GOT3 (cell line): ENCODE measurements at regions not wholly inside any gene's neighbourhood (a gene's known extent, or its start where the extent isn't known, plus 50 kb on each side); places are given as distances from the start of the nearest gene placed in this dataset.

Experiments
- DNase-seq: peaks from one replicate; lab custom pipeline; 2025; ENCODE audit warnings: mixed read lengths; lab: John Stamatoyannopoulos, UW

DNA sequence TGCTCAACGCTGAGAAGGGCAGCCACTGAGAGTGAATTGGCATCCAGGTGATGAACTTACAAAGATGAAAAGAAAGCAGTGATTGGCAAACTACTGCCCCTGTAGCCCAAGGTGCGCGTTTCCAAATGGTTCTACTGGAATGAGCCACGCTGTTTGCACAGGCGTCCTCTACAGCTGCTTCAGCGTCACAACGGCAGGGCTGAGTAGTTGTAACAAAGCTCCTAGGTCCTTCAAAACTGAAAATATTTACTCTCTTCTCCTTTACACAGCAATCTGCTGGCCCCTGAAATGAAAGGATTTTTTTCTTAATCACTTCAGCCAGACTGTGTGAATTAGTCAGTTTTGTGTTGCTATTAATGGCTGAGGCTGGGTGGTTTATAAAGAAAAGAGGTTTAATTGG is 107.2 kb upstream of the FOXF1 start:
- DNase-seq = no peak

DNA sequence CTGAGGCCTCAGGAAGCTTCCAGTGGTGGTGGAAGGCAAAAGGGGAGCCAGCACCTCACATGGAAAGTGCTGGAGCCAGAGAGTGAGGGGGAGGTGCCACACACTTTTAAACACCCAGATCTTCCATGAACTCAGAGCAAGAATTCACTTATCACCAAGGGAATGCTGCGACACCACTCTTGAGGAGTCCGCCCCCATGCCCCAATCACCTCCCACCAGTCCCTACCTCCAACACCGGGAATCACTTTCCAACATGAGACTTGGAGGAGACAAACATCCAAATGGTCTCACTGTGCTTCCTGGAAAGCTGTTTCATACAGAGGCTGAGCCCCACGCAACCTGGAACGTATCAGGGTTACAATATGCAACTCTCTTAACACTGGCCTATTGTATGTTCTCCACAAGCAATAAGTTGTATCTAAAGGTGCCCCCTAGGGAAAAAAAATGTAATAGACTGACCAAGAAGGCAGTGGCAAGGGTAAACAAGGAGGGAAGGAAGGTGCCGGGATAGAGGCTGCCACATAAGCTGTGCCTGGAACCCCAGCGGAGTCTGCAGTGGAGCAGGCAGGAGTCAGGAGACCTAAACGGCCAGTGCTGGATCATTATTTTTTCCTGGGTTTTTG is 106.7 kb upstream of the FOXF1 start:
- DNase-seq = no peak

DNA sequence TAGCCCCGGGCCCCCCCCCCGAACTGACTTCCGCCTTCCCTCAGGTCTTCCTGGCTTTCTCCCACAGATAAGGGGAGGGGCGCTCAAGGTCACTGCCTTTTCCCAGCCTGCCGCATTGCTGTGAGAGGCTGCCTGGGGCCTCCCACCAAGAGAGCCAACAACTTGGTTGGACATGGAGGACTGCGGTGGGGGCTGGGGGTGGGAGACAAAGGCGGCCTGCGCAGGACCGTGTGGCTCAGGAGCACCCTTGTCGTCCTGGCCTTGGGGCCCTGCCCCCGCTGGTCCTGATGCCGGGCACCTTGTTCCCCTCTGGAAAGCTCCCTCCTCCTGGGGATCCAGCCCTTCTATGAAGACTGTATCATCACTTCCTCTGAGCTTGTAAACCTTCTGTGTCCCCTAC is 105.6 kb upstream of the FOXF1 start:
- DNase-seq = no peak

DNA sequence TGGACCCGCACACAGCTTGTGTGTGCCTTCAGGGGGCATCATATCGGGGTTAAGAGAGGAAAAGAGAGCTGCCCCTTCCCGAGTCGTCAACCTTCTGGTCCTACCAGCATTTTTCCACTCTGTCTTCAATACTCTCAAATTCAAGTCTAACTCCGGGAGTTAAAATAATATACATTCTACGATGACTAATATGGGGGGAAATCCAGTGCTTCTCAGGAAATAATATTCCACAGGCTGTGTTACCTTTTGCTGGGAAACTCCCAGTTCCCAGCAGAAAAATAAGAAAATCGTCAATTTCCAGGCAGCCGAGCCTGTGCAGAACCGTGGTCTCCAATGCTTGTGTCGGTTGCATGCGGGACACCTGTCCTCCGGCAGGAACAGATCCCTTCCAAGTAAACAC is 105.0 kb upstream of the FOXF1 start:
- DNase-seq = no peak

DNA sequence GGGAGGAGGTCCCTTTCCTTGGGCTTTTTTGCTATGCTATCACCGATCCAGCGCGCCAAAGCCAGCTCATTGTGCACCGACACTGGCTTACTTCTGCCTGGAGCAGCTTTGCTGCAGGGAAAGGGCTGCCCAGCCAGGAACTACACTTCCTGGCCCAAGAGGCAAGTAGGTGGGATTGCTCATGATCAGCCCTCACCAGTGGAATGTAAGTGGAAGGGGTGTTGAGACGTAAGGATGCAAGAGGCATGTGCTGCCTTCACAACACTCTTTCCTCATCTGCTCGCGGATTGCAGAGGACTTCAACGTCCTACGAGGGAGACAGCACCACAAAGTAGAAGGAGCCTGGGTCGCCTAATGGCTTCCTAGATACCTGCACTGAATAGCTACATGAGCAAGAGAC is 104.3 kb upstream of the FOXF1 start:
- DNase-seq = no peak

DNA sequence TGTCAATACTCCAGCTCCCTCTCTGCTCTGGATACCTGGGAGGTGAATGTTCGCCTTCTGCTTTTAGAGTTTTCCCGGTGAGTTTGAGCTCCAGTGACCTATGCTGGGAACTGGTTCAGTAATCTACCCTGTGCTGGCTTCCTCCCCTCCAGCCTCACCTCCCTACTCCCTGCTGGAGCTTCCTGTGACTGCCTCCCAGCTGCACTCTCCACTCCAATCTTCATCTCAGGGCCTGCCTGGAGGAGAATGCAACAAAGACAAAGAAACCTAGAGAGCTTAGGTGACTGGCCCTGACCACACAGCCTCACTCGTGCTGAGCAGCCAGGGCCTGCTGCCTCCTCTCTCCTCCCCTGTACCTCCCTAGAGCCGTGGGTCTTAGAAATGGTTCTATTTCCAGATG is 101.6 kb upstream of the FOXF1 start:
- DNase-seq = no peak

DNA sequence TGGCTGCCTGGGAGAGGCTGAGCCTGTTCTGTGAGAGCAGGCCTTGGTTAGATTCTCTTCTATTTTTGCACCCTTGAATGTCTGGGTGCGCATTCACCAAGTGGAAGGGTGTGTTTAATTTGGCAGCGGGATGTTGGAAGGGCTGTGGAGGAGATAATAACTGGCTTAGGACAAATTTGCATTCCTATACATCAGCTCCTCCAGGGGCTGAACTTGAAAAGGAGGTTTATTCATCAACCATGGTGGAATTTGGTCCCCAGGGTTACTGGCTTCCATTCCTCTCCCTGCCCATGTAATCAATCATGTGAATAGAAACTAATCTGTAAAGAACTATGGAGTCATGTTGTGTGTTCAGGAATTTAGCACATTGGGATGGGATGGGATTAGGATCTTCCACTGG is 100.2 kb upstream of the FOXF1 start:
- no peak for DNase-seq

DNA sequence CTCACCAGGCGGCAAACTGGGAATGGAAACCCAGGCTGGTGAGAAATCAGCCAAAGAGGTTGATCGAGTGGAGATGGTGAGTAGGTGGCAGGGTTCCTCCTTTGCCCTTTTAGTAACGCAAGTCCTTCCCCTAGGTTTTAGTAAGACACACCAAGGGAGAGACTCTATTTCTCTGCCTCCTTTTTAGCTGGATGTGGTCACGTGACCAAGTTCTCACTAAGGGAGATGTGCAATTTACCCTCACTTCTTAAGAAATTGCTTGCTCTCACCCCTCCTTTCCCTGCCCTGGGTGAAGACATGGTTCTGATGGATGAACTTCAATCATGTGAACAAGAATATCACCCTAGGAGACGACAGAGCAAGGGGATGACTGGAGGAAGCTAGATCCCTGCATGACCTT is 99.8 kb upstream of the FOXF1 start:
- no peak for DNase-seq

DNA sequence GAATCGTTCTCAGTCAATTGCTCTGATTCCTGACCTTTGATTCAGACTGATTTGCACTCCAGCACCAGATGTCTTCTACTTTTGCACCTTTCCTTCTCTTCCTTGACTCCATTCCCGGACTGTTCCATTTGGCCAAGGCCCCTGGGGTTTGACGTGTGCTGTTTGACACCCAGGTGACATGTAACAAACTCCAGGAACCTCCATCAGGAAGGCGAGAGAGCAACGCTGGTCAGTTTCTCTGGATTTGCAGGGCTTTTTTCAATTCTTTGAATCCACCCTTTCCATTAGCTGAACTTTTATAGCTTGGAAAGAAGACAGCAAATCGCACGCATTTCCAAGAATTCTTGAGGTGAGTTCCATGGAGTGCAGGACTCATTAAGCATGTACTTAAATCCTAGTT is 98.4 kb upstream of the FOXF1 start:
- DNase-seq = no peak

DNA sequence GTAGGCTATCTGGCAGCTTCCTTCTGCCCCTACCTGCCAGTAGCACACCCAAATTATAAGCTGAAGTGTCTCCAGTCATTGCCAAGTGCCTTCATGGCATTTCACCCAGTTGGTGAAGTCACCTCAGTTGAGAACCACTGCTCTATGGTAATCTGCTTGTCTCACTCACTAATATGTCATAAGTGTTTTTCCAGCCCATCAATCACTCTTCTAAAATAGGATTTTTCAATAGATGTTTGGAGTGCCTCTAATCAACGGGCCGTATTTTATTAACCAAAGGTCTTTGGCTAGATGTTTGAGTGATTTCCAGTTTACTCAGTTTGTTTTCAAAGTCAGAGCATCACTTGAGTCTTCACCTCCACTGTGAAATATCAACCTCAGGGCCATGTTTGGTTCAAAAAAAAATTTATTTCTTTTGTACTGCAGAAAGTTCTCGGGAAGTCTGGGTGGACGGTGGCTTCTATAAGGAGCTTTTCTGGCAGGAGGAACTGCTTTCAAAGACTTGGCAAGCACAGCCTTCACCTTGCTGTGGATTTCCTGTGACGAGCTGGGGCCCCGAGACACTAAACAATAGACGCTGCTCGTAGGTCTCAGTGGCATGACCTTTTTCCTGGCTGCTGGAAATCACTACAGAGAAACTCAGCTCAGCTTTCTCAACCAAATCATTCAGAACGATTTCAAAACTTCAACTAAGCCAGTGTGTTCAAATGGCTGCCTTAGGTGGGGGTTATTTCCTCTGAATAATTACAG is 95.2 kb upstream of the FOXF1 start:
- DNase-seq = no peak

DNA sequence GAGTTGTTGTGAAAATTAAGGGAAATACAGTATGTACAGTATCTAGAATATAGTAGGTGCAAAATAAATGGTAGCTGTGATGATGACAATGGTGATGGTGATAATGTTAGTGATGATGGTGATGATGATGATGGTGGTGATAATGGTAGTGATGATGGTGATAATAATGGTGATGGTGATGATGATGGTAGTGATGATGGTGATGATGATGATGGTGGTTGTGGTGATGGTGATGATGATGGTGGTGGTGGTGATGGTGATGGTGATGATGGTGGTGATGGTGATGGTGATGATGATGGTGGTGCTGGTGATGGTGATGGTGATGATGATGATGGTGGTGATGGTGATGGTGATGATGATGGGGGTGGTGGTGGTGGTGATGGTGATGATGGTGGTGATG is 91.3 kb upstream of the FOXF1 start:
- DNase-seq = no peak

DNA sequence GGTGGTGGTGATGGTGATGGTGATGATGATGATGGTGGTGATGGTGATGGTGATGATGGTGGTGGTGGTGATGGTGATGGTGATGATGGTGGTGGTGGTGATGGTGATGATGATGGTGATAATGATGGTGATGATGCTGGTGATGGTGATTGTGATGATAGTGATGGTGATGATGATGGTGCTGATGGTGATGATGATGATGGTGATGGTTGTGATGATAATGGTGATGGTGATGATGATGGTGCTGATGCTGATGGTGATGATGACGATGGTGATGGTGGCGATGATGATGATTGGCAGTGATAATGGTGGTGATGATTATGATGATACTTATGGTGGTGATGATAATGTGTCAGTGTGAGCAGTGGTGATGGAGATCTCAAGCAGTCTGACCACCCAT is 90.8 kb upstream of the FOXF1 start:
- DNase-seq = no peak

DNA sequence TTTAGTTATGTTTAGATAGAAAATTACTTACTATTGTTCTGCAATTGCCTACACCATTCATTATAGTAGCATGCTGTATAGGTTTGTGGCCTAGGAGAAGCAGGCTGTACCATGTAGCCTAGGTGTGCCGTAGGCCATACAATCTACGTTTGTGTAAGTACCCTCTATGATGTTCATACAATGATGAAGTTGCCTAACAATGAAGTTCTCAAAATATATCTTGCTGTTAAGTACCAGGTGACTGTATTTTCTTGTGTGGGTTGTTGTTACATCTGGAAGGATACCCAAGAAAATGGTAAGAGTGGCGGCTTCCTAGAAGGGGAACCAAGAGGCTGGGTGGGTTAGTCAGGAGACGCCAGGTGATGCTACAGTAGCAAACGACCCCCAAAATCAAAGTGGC is 88.3 kb upstream of the FOXF1 start:
- DNase-seq = no peak

DNA sequence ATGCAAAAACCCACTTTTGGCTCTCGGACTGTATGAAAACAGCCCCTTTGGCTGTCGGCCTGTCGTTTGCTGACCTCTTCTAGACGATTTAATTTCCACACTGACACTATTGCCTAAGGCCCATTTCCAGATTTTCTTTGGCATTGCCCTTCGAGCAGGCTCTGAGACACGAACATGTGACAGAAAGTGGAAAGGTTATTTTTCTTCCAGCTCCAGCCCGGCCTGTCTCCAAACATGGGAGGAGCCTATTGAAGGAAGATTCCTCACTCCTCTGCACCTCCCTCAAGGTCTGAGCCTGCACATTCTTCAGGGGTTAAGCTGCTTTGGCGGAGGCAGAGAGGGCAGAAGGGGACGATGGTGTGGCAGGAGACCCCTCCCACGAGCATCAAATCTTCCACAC is 85.9 kb upstream of the FOXF1 start:
- no peak for DNase-seq

DNA sequence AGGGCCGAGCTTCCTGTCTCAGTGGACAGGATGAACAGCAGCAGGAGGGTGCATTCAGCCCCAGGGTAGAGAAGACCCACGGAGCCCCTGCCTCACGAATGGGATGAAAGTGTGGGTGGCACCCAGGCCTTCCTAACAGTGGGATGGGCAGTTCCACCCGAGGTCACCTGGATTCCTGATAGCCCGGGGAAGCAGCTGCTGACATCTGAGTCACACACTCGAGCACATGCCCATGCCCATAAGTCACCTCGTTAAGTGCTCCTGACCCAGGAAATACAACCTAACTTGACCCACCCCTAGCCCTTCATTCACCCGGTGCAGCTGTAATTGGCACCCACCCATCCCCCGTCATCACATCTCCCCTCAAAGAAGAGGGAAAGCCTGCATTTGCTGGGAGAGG is 85.3 kb upstream of the FOXF1 start:
- no peak for DNase-seq

DNA sequence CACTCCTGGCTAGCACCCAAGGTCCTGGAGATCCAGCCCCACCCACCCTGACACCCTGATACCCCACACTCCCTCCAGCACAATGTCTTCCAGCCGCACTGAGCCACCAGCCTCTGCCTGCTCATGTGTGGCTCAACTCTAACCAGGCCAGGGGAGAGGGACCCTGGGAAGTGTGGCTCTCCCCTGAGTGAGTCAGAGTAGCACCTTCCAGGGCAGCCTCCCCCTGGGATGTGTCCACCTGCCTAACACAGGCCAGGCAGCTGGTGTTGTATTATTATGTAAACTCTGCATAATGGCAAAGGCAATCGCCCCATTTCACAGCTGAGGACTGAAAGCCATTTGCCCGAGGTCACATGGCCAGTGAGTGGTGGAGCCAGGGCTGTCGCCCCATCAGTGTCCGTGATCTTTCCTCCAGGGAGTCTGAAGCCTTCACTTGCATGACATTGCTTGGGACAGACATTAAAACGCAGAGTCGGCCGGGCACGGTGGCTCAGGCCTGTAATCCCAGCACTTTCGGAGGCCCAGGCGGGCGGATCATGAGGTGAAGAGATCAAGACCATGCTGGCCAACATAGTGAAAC is 84.2 kb upstream of the FOXF1 start:
- no peak for DNase-seq

DNA sequence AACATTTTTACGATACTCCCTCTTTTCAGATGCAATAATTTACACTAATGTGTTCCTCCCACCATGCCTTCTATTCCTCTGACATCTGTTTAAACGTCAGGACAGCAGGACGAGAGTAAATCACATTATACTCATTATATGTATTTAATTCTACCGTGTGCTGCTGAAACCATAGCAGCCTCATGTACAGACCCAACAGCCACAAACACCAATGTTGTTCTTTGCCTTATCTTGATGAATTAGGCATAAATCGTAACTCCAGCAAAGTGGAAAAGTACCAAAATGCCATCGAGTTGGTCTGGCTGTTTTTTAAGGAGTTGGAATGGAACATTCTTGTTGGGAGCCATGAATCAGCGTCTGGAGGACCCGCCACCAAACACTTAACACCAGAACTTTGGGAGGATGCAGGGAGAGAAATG is 82.9 kb upstream of the FOXF1 start:
- DNase-seq = no peak

DNA sequence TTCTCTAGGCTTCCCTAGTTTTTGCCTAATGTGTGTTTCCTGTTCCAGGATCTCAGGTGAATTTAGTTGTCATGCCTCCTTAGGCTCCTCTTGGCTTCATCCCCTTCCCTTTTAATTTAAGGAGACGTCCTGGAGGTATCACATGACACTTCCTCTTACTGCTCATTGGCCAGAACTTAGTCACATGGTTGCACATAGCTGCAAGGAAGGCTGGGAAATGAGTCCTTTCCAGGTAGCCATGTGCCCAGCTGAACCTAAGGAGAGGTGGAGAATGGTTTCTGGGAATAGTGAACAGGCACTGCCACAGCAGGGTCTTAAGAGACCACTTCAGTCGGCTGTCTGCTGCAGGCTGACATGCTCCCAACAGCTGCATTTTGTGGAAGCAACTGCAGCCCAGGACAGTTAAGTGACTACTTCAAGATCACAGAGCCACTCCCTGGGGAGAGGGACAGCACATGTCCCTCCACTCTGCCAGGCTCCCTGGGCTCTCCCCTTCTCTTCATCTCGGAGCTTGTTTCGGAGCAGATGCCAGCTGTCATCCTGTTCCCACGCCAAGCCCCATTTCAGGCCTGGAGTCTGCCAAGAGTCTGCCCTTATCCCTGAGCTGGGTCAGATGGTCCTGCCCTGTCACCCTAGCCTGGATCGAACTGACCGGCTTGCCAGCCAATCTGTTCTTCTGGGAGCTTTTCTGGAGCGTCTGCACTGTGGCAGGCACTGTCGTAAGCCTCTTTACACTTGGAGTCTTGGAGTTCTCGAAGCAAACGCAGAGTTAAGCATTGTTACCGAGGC is 81.4 kb upstream of the FOXF1 start:
- no peak for DNase-seq

DNA sequence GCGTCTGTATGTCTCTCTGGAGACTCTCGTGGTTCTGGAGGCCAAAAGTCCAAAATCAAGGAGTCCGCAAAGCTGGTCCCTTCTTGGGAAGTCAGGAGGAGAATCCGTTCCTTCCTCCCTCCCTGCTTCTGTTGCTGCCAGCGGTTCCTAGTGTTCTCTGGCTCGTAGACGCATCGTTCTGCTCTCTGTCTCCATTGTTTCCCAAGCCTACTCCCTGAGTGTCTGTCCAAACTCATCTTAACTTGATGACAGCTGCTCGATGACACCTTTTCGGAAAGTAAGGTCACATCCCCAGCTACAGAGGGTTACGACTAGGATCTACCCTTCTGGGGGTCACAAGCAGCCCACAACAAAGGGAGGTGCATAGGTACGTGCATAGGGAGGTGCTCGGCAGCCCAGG is 80.7 kb upstream of the FOXF1 start:
- DNase-seq = no peak

DNA sequence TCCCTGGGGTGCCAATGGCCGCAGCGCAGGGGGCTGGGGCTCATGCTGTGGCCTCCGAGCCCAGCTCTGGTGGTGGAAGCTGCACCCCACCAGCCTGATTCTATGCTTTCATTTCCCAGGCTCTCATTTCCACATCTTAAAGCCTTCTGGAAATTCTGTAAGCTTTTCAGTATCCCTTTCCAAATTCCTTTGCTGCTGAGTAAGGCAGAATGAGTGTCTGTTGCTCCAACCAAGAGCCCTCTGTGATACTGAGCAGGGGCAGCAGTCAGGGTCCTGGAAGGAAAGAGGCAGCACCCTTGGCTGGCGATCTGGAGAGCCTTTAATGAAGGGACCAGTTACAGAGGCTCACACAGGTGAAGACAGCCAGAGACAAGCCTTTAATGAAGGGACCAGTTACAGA is 79.5 kb upstream of the FOXF1 start:
- DNase-seq = no peak

DNA sequence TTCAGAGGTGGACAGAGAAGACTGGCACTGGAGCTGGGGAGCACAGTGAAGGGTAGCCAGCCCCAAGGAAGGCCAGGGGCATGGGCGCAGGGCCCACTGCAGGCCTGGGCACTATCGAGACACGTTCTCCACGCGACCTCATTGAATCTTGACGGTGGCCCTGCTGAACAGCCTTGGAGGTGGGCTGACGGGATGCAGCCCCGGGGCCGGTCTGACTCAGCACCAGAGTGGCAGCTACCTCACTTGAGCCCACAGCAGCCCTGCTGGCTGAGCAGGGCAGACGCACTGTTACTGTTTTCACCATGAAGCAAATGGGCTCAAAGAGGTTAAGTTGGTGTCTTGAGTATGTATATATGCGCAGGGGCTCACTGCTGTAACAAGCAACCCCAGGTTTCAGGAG is 78.8 kb upstream of the FOXF1 start:
- DNase-seq = no peak

DNA sequence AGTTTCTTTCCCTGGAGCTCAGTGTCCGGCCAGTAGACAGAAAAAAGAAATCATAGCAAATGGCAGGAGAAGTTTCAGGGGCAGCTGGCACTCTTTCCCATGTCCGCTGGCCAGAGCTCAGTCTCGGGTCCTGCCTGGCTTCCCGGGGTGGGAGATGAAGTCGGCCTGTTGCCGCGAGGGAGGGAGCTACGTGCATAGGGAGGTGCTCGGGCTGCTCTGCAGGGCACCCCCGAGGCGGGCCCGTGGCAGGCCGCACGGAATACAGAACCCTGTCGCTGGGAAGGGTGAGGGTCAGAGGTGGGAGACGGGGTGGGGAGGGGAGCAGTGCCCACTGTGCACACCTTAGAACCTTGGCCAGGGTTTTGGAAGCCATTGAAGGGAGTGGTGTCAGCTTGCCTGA is 78.3 kb upstream of the FOXF1 start:
- no peak for DNase-seq

DNA sequence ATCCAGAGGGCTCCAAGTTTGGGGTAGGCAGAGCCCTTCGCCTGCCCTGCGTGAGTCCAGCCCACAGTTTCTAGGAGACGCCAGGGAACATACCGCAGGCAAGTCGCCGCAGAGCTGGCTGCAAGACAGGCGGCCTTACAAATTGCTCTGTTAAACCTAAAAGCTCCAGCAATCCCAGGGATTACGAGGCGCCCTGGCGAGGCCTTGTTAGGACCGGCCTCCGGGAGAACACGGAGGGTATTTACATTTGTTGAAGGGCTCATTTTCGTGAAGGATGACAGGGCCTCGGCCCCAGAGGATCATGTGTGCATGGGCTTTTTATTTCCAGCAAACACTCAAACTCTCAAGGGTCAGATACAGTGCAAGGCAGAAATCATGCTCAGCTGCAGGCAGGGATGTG is 77.6 kb upstream of the FOXF1 start:
- no peak for DNase-seq
